Ishikawa (cell line): ENCODE measurements at regions not wholly inside any gene's neighbourhood (a gene's known extent, or its start where the extent isn't known, plus 50 kb on each side); places are given as distances from the start of the nearest gene placed in this dataset.

Experiments used
- CEBPB ChIP-seq: IDR thresholded peaks from 2 replicates; pipeline ENCODE4 v1.6.1; 2012
- CREB1 ChIP-seq: IDR thresholded peaks from 2 replicates; pipeline ENCODE4 v1.6.1; 2012; ENCODE audit warnings: low read depth
- EGR1 ChIP-seq: IDR thresholded peaks from 2 replicates; pipeline ENCODE4 v1.6.1; 2012
- EP300 ChIP-seq: IDR thresholded peaks from 2 replicates; pipeline ENCODE4 v1.6.1; 2012; ENCODE audit warnings: borderline replicate concordance
- FOXM1 ChIP-seq: IDR thresholded peaks from 2 replicates; pipeline ENCODE4 v1.6.1; 2012; ENCODE audit warnings: low read depth, borderline replicate concordance
- NFIC ChIP-seq: IDR thresholded peaks from 2 replicates; pipeline ENCODE4 v1.6.1; 2012
- RAD21 ChIP-seq: IDR thresholded peaks from 2 replicates; pipeline ENCODE4 v1.6.1; 2012; ENCODE audit warnings: low read depth
- TAF1 ChIP-seq: IDR thresholded peaks from 2 replicates; pipeline ENCODE4 v1.6.1; 2012; ENCODE audit warnings: low read depth, mild to moderate bottlenecking
- TCF12 ChIP-seq: IDR thresholded peaks from 2 replicates; pipeline ENCODE4 v1.6.1; 2012; ENCODE audit warnings: low read depth
- TEAD4 ChIP-seq: IDR thresholded peaks from 2 replicates; pipeline ENCODE4 v1.6.1; 2012
- YY1 ChIP-seq: IDR thresholded peaks from 2 replicates; pipeline ENCODE4 v1.6.1; 2012; ENCODE audit warnings: low read depth
- ZBTB7A ChIP-seq: IDR thresholded peaks from 2 replicates; pipeline ENCODE4 v1.6.1; 2012; ENCODE audit warnings: low read depth
- TF ChIP-seq, protein P1 (sequence below): IDR thresholded peaks from 2 replicates; pipeline ENCODE4 v1.6.1; 2012
- TF ChIP-seq, protein P2 (sequence below): IDR thresholded peaks from 2 replicates; pipeline ENCODE4 v1.6.1; 2012
- TF ChIP-seq, protein P3 (sequence below): IDR thresholded peaks from 2 replicates; pipeline ENCODE4 v1.6.1; 2012; ENCODE audit warnings: low read depth, mild to moderate bottlenecking

DNA sequence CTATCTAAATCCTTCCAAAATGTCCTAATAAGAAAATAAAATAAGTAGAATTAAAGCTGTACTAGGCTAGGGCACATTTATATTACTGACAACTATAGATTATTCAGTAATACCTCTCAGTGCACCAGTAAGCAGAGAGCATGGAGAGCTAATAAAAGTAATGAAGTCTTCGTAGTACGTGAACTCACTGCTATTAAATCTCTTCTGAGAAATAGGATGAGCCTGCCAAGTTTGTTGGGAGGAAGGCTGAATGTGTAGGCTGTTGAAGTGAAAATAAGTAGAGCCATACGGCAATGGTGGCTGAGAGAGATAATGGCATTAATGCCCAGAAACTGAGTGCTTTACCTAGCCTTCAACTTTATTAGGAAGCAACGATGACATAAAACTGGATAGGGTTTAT is 73.9 kb upstream of the NR5A2 start:
- no peak for TF ChIP-seq YY1
- no peak for TF ChIP-seq RAD21
- no peak for TF ChIP-seq EP300
- no peak for TF ChIP-seq CEBPB
- TF ChIP-seq, protein P1, sequence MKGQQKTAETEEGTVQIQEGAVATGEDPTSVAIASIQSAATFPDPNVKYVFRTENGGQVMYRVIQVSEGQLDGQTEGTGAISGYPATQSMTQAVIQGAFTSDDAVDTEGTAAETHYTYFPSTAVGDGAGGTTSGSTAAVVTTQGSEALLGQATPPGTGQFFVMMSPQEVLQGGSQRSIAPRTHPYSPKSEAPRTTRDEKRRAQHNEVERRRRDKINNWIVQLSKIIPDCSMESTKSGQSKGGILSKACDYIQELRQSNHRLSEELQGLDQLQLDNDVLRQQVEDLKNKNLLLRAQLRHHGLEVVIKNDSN: no peak
- TF ChIP-seq TAF1: no peak
- no peak for TF ChIP-seq ZBTB7A
- TF ChIP-seq CREB1: no peak
- TF ChIP-seq, protein P2, sequence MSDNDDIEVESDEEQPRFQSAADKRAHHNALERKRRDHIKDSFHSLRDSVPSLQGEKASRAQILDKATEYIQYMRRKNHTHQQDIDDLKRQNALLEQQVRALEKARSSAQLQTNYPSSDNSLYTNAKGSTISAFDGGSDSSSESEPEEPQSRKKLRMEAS: no peak

DNA sequence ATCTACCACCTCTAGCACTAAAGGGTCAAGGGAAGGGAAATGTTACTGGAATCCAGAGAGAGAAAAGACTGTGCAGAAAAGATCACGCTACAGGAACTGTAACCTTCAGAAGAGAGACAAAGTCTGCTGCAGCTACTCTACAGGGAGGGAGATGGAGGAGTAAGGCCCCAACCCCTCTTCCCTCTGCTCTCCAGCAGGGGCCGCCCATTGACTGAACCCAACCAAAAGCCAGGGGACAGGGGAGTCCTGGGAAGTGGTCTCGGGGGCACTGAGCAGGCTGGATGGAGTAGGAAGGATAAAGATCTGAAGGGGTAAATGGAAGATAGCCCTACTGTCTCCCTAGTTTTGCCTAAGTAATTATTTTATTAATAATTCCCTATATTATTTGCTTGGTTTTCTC is 72.8 kb upstream of the NR5A2 start:
- TF ChIP-seq YY1 (no peak), RAD21 (peak; percentile 34)

DNA sequence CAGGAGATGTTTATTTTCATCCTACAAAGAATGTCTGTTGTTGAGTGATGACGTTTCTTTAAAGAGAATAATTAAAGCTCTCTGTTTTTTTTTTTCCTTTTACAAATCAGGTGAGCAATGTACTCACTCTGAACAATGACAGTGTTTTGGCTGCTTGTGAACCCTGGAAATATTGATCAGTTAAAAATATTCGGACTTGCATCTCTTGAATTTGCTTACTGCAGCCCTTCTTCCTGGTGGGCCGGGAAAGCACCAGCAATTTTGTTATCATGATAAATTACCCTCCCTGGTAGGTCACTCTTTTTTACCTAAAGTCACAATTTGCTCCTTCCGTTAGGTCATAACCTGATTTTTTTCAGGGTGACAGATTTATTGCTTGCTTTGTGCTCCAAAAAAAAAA is 72.3 kb upstream of the NR5A2 start:
- TF ChIP-seq NFIC (no peak), ZBTB7A (no peak), CEBPB (no peak), TCF12 (no peak), EGR1 (no peak), YY1 (no peak), EP300 (no peak), TEAD4 (no peak)
- TF ChIP-seq, protein P2: no peak
- TF ChIP-seq, protein P1: no peak
- TF ChIP-seq, protein P3, sequence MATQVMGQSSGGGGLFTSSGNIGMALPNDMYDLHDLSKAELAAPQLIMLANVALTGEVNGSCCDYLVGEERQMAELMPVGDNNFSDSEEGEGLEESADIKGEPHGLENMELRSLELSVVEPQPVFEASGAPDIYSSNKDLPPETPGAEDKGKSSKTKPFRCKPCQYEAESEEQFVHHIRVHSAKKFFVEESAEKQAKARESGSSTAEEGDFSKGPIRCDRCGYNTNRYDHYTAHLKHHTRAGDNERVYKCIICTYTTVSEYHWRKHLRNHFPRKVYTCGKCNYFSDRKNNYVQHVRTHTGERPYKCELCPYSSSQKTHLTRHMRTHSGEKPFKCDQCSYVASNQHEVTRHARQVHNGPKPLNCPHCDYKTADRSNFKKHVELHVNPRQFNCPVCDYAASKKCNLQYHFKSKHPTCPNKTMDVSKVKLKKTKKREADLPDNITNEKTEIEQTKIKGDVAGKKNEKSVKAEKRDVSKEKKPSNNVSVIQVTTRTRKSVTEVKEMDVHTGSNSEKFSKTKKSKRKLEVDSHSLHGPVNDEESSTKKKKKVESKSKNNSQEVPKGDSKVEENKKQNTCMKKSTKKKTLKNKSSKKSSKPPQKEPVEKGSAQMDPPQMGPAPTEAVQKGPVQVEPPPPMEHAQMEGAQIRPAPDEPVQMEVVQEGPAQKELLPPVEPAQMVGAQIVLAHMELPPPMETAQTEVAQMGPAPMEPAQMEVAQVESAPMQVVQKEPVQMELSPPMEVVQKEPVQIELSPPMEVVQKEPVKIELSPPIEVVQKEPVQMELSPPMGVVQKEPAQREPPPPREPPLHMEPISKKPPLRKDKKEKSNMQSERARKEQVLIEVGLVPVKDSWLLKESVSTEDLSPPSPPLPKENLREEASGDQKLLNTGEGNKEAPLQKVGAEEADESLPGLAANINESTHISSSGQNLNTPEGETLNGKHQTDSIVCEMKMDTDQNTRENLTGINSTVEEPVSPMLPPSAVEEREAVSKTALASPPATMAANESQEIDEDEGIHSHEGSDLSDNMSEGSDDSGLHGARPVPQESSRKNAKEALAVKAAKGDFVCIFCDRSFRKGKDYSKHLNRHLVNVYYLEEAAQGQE: no peak

DNA sequence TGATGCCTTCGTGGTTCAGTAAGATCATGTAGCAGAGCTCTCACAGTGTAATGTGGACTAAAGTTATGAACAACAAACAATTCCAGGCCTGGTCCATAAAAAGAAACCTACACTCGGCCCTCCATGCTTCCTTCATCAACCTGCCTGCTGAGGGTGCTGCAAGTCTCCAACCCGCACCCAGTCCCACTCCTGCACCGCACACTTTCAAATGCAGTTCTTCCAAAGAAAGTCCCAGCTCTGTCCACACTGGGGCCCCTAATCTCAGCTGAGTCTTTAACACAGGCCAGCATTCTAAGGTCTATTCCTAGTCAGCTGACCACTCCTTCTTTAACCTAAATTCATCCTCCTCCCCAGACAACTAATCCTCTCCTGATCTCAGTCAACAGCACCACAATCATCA is 71.5 kb upstream of the NR5A2 start:
- TF ChIP-seq YY1: no peak
- TF ChIP-seq, protein P1: no peak

DNA sequence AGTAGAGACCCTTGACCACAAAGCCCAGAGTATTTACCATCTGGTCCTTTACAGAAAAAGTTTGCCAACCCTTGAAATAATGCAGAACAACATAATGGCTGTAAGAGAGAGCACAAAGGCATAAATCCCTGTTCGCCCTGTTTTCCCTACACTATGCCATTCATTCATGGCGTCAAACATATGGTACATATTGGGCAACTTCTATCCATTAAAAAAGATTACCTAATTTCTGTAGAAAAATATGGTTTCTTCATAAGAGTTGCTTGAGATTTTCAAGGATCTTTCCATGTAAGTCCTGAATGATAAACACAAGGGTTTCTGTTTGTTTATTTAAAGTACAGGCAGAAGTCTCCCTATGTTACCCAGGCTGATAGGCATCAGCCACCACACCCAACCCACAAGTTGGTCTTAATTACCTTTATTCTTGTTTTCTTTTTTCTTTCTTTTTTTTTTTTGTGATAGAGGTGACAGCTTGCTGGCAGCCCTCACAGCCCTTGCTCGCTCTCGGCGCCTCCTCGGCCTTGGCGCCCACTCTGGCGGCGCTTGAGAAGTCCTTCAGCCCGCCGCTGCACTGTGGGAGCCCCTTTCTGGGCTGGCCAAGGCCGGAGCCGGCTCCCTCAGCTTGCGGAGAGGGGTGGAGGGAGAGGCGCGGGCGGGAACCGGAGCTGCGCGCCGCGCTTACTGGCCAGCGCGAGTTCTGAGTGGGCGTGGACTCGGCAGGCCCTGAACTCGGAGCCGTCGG is 68.3 kb upstream of the NR5A2 start:
- TF ChIP-seq TEAD4: no peak
- no peak for TF ChIP-seq ZBTB7A
- TF ChIP-seq FOXM1: no peak
- TF ChIP-seq, protein P1: no peak
- TF ChIP-seq CEBPB: no peak
- no peak for TF ChIP-seq NFIC
- TF ChIP-seq EP300: no peak
- TF ChIP-seq, protein P3: no peak
- TF ChIP-seq CREB1: no peak

DNA sequence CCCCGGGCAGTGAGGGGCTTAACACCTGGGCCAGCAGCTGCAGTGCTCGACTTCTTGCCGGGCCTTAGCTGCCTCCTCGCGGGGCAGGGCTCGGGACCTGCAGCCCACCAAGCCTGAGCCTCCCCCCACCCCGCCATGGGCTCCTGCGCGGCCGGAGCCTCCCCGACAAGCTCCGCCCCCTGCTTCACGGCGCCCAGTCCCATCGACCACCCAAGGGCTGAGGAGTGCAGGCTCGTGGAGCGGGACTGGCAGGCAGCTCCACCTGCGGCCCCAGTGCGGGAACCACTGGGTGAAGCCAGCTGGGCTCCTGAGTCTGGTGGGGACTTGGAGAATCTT is 67.8 kb upstream of the NR5A2 start:
- TF ChIP-seq EP300 (no peak), CREB1 (no peak), ZBTB7A (no peak), TAF1 (no peak), NFIC (no peak), RAD21 (no peak), FOXM1 (no peak), YY1 (no peak), EGR1 (no peak), TEAD4 (no peak)
- TF ChIP-seq, protein P3: no peak
- TF ChIP-seq, protein P1: no peak
